ENCODE measurements at regions not wholly inside any gene's neighbourhood (a gene's known extent, or its start where the extent isn't known, plus 50 kb on each side); places are given as distances from the start of the nearest gene placed in this dataset.

DNA sequence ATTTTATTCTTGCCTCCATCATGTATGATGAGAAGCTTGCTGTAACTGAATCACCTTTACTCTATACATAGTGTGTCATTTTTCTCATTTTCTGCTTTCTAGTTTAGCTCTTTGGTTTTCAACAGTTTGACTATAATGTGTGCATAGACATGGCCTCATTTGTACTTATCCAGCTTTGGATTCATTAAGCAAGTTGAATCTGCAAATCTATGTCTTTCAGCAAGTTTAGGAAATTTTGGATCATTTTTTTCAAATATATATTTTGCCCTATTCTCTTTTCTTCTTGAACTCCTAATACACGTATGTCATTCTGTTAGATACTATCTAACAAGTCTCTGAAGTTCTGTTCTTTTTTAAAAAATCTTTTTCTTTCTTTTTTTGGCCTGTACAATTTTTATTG, 57.8 kb downstream of the PRLHR start:
- H3K36me3 ChIP-seq (ENCODE audit: control insufficient read depth, insufficient read depth, low read length): no peaks in the 10 kb centered on the region
- intact Hi-C loops (cut with micrococcal nuclease): loop anchor here (2.0 kb wide), 1 partner anchor 15 kb away; no protein-coding TSS in a partner anchor
- H3K4me1 ChIP-seq (ENCODE audit: control insufficient read depth, insufficient read depth, low read length): no peaks in the 10 kb centered on the region
- no peaks in the 10 kb centered on the region for H3K9me3 Mint-ChIP-seq
- no peak overlapping the region for H3K4me3 ChIP-seq (ENCODE audit: low read length)
- DNase-seq (no peak), ATAC-seq (no peak)
- H3K27ac ChIP-seq (ENCODE audit: low read length): no peak overlapping the region
- H3K27ac Mint-ChIP-seq: no peak overlapping the region
- no CpG with 5 or more reads among the region's 1 CpG for WGBS (ENCODE audit: insufficient coverage)
- no peaks in the 10 kb centered on the region for H3K36me3 Mint-ChIP-seq
- H3K4me3 Mint-ChIP-seq: no peak overlapping the region
- no peaks in the 10 kb centered on the region for H3K9me3 ChIP-seq (ENCODE audit: control insufficient read depth, insufficient read depth, low read length)
- TF ChIP-seq, protein P1, sequence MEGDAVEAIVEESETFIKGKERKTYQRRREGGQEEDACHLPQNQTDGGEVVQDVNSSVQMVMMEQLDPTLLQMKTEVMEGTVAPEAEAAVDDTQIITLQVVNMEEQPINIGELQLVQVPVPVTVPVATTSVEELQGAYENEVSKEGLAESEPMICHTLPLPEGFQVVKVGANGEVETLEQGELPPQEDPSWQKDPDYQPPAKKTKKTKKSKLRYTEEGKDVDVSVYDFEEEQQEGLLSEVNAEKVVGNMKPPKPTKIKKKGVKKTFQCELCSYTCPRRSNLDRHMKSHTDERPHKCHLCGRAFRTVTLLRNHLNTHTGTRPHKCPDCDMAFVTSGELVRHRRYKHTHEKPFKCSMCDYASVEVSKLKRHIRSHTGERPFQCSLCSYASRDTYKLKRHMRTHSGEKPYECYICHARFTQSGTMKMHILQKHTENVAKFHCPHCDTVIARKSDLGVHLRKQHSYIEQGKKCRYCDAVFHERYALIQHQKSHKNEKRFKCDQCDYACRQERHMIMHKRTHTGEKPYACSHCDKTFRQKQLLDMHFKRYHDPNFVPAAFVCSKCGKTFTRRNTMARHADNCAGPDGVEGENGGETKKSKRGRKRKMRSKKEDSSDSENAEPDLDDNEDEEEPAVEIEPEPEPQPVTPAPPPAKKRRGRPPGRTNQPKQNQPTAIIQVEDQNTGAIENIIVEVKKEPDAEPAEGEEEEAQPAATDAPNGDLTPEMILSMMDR (IDR thresholded peaks at IDR 0.05): no peak
- H3K4me1 Mint-ChIP-seq: no peaks in the 10 kb centered on the region
- peaks cover 6% of the 10 kb centered on the region for H3K27me3 ChIP-seq (ENCODE audit: control insufficient read depth, insufficient read depth, low read length)
- peaks cover 22 to 23% of the 10 kb centered on the region in 2 donors for H3K27me3 Mint-ChIP-seq (ENCODE audit: low read depth in 2 of 2)

DNA sequence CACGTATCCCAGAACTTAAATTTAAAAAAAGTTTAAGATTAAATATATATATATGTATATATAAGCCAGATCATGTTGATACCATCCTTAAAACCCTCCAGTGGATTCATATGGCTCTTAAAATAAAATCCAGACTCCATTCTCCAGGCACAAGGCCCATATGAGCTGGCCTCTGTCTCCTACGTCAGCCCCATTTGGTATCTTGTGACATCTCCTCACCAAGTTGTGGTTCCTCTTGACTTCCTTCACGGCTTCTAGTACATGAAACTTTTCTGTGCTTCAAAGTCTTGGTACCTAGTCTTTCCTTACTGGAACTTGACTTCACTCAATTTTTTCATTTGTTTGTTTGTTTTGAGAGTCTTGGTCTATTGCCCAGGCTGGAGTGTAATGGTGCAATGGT, 61.3 kb downstream of the PRLHR start:
- ATAC-seq: no peak
- H3K27ac ChIP-seq (ENCODE audit: low read length): no peak overlapping the region
- TF ChIP-seq, protein P1 (IDR thresholded peaks at IDR 0.05): no peak
- Mint-ChIP-seq H3K9me3 (no peaks in the 10 kb centered on the region), H3K4me3 (no peak overlapping the region), H3K4me1 (no peaks in the 10 kb centered on the region), H3K36me3 (no peaks in the 10 kb centered on the region), H3K27ac (no peak overlapping the region), H3K27me3 (ENCODE audit: low read depth in 2 of 2) (peaks cover 10 to 26% of the 10 kb centered on the region in 2 donors)
- H3K36me3 ChIP-seq (ENCODE audit: control insufficient read depth, insufficient read depth, low read length): no peaks in the 10 kb centered on the region
- no peak overlapping the region for H3K4me3 ChIP-seq (ENCODE audit: low read length)
- H3K27me3 ChIP-seq (ENCODE audit: control insufficient read depth, insufficient read depth, low read length): peaks cover 4% of the 10 kb centered on the region
- H3K4me1 ChIP-seq (ENCODE audit: control insufficient read depth, insufficient read depth, low read length): no peaks in the 10 kb centered on the region
- WGBS (ENCODE audit: insufficient coverage): 82% methylated on average over 2 of the region's 3 CpGs
- H3K9me3 ChIP-seq (ENCODE audit: control insufficient read depth, insufficient read depth, low read length): no peaks in the 10 kb centered on the region
- no peak for DNase-seq
- intact Hi-C loops (cut with micrococcal nuclease): no loop called here

DNA sequence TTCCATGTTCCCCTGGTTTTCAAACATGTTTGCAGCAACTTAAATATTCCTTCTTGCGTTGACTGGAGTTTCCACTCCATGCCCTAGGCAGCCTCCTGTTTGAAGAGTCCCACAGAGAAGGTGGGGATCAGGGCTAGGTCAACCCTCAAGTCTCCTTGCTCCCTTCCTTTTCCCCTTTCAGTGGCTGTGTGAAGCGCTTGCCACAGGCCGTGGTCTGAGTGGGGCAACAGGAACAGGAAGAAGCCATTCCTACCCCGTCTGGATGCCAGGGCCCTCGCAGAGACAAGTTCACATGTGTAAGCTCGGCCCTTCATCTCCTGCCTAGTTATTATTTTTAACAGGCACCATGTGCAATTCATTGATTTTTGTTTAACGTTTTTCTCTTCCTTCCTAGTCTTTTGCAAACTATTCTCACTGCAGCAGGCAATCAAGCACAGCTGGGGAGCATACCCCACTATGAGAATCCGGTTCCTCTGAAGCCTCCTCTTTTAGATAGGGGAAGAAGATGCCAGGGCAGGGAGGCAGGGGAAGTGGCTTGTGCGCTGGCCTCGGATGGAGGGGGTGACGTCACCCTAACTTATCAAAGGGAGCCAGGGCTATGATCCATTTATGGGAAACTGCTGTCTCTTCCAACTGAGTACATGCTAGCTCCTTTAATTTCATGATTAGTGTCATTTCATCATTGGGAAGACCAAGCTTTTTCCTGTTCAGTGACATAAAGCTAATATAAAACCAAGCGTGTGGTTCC, 64.2 kb downstream of the PRLHR start:
- WGBS (ENCODE audit: insufficient coverage): 42% methylated on average over 12 of the region's 12 CpGs
- H3K4me1 Mint-ChIP-seq: no peaks in the 10 kb centered on the region
- no peak for ATAC-seq
- no peak overlapping the region for H3K27ac ChIP-seq (ENCODE audit: low read length)
- peaks cover 6 to 31% of the 10 kb centered on the region in 2 donors for H3K27me3 Mint-ChIP-seq (ENCODE audit: low read depth in 2 of 2)
- no peaks in the 10 kb centered on the region for H3K9me3 Mint-ChIP-seq
- DNase-seq: no peak
- no peak overlapping the region for H3K27ac Mint-ChIP-seq
- intact Hi-C loops (cut with micrococcal nuclease): no loop called here
- H3K36me3 ChIP-seq (ENCODE audit: control insufficient read depth, insufficient read depth, low read length): no peaks in the 10 kb centered on the region
- TF ChIP-seq, protein P1 (IDR thresholded peaks at IDR 0.05): no peak
- H3K36me3 Mint-ChIP-seq: no peaks in the 10 kb centered on the region
- no peaks in the 10 kb centered on the region for H3K27me3 ChIP-seq (ENCODE audit: control insufficient read depth, insufficient read depth, low read length)
- no peak overlapping the region for H3K4me3 Mint-ChIP-seq
- no peaks in the 10 kb centered on the region for H3K4me1 ChIP-seq (ENCODE audit: control insufficient read depth, insufficient read depth, low read length)
- H3K9me3 ChIP-seq (ENCODE audit: control insufficient read depth, insufficient read depth, low read length): no peaks in the 10 kb centered on the region
- H3K4me3 ChIP-seq (ENCODE audit: low read length): no peak overlapping the region

DNA sequence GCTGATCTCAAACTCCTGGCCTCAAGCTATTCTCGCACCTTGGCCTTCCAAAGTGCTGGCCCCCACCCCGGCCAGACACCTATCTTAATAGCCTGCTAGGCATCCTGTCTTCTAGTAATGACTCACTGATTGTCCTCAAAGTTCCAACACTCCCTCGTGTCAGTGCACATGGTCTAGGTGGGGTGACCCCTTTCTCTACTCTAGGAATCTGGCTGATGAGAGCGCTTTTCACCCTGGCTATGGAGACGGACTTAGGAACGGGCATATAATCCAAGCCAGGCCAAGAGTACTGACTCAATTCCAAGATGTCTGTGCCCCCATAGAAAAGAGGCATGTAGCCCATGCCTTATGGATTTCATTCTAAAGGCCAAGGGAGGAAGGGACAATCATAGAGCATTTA, 67.0 kb downstream of the PRLHR start:
- Mint-ChIP-seq H3K27ac (no peak overlapping the region), H3K27me3 (ENCODE audit: low read depth in 2 of 2) (peaks cover 9 to 45% of the 10 kb centered on the region in 2 donors), H3K4me1 (no peaks in the 10 kb centered on the region), H3K9me3 (no peaks in the 10 kb centered on the region), H3K36me3 (no peaks in the 10 kb centered on the region), H3K4me3 (no peak overlapping the region)
- H3K36me3 ChIP-seq (ENCODE audit: control insufficient read depth, insufficient read depth, low read length): no peaks in the 10 kb centered on the region
- TF ChIP-seq, protein P1 (IDR thresholded peaks at IDR 0.05): no peak
- no peaks in the 10 kb centered on the region for H3K4me1 ChIP-seq (ENCODE audit: control insufficient read depth, insufficient read depth, low read length)
- no peaks in the 10 kb centered on the region for H3K27me3 ChIP-seq (ENCODE audit: control insufficient read depth, insufficient read depth, low read length)
- H3K27ac ChIP-seq (ENCODE audit: low read length): no peak overlapping the region
- DNase-seq: no peak
- no peak for ATAC-seq
- 86% methylated on average over 6 of the region's 6 CpGs for WGBS (ENCODE audit: insufficient coverage)
- no peak overlapping the region for H3K4me3 ChIP-seq (ENCODE audit: low read length)
- H3K9me3 ChIP-seq (ENCODE audit: control insufficient read depth, insufficient read depth, low read length): no peaks in the 10 kb centered on the region
- intact Hi-C loops (cut with micrococcal nuclease): no loop called here

Data from natural killer cell (primary cell).